Neural progenitor cell (in vitro differentiated cells): ENCODE measurements at regions not wholly inside any gene's neighbourhood (a gene's known extent, or its start where the extent isn't known, plus 50 kb on each side); places are given as distances from the start of the nearest gene placed in this dataset.

Experiments used
- CTCF ChIP-seq: fragments of 200-600 bp; sonication (generic); IDR thresholded peaks from 2 replicates; pipeline ENCODE4 v1.5.1; 2017; ENCODE audit warnings: antibody characterized with exemption, mild to moderate bottlenecking
- EZH2 ChIP-seq: fragments of 200-600 bp; sonication (generic); IDR thresholded peaks from 2 replicates; pipeline ENCODE4 v1.6.1; 2017; ENCODE audit warnings: antibody characterized with exemption, mild to moderate bottlenecking, moderate library complexity
- EZH2phosphoT487 ChIP-seq: fragments of 200-600 bp; sonication (generic); IDR thresholded peaks from 2 replicates; pipeline ENCODE4 v1.6.1; 2017; ENCODE audit warnings: antibody characterized with exemption

- TF ChIP-seq CTCF (no peak), EZH2 (no peak), EZH2phosphoT487 (no peak)
Observed at GRCh38 chr1:4113897-4114296, 213.8 kb upstream of the C1orf174 start.
